ENCODE measurements at regions not wholly inside any gene's neighbourhood (a gene's known extent, or its start where the extent isn't known, plus 50 kb on each side); places are given as distances from the start of the nearest gene placed in this dataset.

DNA sequence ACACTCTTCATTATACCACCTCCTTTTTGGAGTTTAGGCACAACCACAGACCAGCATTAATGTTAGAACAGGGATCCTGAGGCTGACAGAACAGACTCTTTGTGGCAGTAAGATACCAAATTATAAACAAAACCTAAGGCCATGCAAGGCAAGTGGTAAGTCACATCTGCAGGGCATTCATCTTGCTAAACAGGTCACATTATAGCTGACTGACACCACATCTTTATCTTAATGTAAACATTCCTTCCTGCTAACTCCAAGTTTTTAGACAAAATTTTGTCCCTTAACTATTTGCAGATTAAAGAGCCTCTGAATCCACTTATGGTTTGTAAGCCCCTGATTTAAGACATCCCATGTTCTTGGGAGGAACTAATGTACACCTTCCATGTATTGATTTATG lies 500.6 kb downstream of the PYDC2 start:
- TF ChIP-seq, protein P1, sequence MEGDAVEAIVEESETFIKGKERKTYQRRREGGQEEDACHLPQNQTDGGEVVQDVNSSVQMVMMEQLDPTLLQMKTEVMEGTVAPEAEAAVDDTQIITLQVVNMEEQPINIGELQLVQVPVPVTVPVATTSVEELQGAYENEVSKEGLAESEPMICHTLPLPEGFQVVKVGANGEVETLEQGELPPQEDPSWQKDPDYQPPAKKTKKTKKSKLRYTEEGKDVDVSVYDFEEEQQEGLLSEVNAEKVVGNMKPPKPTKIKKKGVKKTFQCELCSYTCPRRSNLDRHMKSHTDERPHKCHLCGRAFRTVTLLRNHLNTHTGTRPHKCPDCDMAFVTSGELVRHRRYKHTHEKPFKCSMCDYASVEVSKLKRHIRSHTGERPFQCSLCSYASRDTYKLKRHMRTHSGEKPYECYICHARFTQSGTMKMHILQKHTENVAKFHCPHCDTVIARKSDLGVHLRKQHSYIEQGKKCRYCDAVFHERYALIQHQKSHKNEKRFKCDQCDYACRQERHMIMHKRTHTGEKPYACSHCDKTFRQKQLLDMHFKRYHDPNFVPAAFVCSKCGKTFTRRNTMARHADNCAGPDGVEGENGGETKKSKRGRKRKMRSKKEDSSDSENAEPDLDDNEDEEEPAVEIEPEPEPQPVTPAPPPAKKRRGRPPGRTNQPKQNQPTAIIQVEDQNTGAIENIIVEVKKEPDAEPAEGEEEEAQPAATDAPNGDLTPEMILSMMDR (IDR thresholded peaks at IDR 0.05) = no peak
- no peak for TF ChIP-seq POLR2A (IDR thresholded peaks at IDR 0.05)

Measured in adrenal gland (tissue), 5 donors.